OCI-LY3 (cell line): ENCODE measurements at regions not wholly inside any gene's neighbourhood (a gene's known extent, or its start where the extent isn't known, plus 50 kb on each side); places are given as distances from the start of the nearest gene placed in this dataset.
"Not testable (repeated sequence)": the region's sequence is repeated elsewhere in the genome, so short reads cannot be mapped to it uniquely, and the experiment has no call there.

Source experiments
- H2AFZ ChIP-seq: fragments of 200-600, 300-600 bp; shearing (Covaris generic); 2 replicates; pipeline ENCODE4 v1.6.0; 2014; ENCODE audit warnings: antibody characterized with exemption, low read depth, low read length
- H3K27ac ChIP-seq: fragments of 200-600, 300-600 bp; sonication (generic); 2 replicates; pipeline ENCODE4 v1.5.1; 2014; ENCODE audit warnings: mild to moderate bottlenecking, low read length, moderate library complexity, mixed read lengths
- H3K27me3 ChIP-seq: fragments of 200-600, 300-600 bp; sonication (generic); 2 replicates; pipeline ENCODE4 v1.6.1; 2014; ENCODE audit warnings: low read depth, low read length, mixed read lengths
- H3K36me3 ChIP-seq: fragments of 200-600, 300-600 bp; sonication (generic); replicated peaks from 2 replicates; pipeline ENCODE3; 2014; ENCODE audit warnings: low read depth, low read length, mixed read lengths
- H3K4me1 ChIP-seq: fragments of 300-600, 200-600 bp; sonication (generic); 2 replicates; pipeline ENCODE4 v1.6.1; 2014; ENCODE audit warnings: low read length, mixed read lengths
- H3K4me2 ChIP-seq: fragments of 200-600, 300-600 bp; sonication (generic); 2 replicates; pipeline ENCODE4 v1.6.1; 2014; ENCODE audit warnings: low read length, mixed read lengths
- H3K4me3 ChIP-seq: fragments of 300-600, 200-600 bp; sonication (generic); 2 replicates; pipeline ENCODE4 v1.5.1; 2014; ENCODE audit warnings: antibody characterized with exemption, mild to moderate bottlenecking, low read length, moderate library complexity
- H3K79me2 ChIP-seq: fragments of 300-600, 200-600 bp; shearing (Covaris generic); 2 replicates; pipeline ENCODE4 v1.6.1; 2014; ENCODE audit warnings: mild to moderate bottlenecking, low read length, mixed read lengths
- H3K9ac ChIP-seq: fragments of 300-600, 200-600 bp; shearing (Covaris generic); 2 replicates; pipeline ENCODE4 v1.6.0; 2014; ENCODE audit warnings: mild to moderate bottlenecking, low read length, moderate library complexity
- H3K9me3 ChIP-seq: fragments of 200-600, 300-600 bp; shearing (Covaris generic); 2 replicates; pipeline ENCODE4 v1.6.1; 2014; ENCODE audit warnings: low read length, mixed read lengths; ENCODE audit not compliant: insufficient read depth
- H4K20me1 ChIP-seq: fragments of 200-600, 300-600 bp; sonication (generic); 2 replicates; pipeline ENCODE4 v1.6.1; 2016; ENCODE audit warnings: low read length, mixed read lengths; ENCODE audit not compliant: insufficient read depth
- CTCF ChIP-seq: fragments of 200-600, 300-600 bp; sonication (generic); IDR thresholded peaks from 2 replicates; pipeline ENCODE4 v1.5.1; 2014; ENCODE audit warnings: antibody characterized with exemption, low read length, low read depth
- EZH2phosphoT487 ChIP-seq: fragments of 200-600 bp; shearing (Covaris generic); IDR thresholded peaks from 2 replicates; pipeline ENCODE4 v1.6.1; 2018; ENCODE audit warnings: antibody characterized with exemption, mixed run types, low read depth

- H3K4me3 ChIP-seq, H3K9me3 ChIP-seq, H4K20me1 ChIP-seq, H2AFZ ChIP-seq, H3K27ac ChIP-seq, H3K36me3 ChIP-seq, H3K79me2 ChIP-seq, H3K9ac ChIP-seq, H3K4me2 ChIP-seq: not testable (repeated sequence)
- Histone ChIP-seq H3K4me1 (peaks cover 21% of the 10 kb centered on the region), H3K27me3 (peaks cover 21% of the 10 kb centered on the region)
These were observed 80.7 kb downstream of the TRIM43 start for GRCh38 chr2:95672500-95672899.

- no peaks in the 10 kb centered on the region for H3K9me3 ChIP-seq
- H3K4me2 ChIP-seq, result no peak overlapping the region
- no peak for TF ChIP-seq EZH2phosphoT487
- no peak for TF ChIP-seq CTCF
- no peak overlapping the region for H3K27ac ChIP-seq
- no peak overlapping the region for H3K9ac ChIP-seq
- H2AFZ ChIP-seq, result no peak overlapping the region
- no peaks in the 10 kb centered on the region for H3K79me2 ChIP-seq
- no peak overlapping the region for H3K4me3 ChIP-seq
- no peaks in the 10 kb centered on the region for H4K20me1 ChIP-seq
- no peaks in the 10 kb centered on the region for H3K36me3 ChIP-seq
- peaks cover 13% of the 10 kb centered on the region for H3K4me1 ChIP-seq
- peaks cover 21% of the 10 kb centered on the region for H3K27me3 ChIP-seq
These were observed 82.4 kb downstream of the TRIM43 start for GRCh38 chr2:95674186-95674585.

- not testable (repeated sequence) for H3K4me1 ChIP-seq, H3K79me2 ChIP-seq, H3K9ac ChIP-seq, H4K20me1 ChIP-seq, H2AFZ ChIP-seq, H3K9me3 ChIP-seq, H3K36me3 ChIP-seq, H3K4me2 ChIP-seq, H3K4me3 ChIP-seq, H3K27ac ChIP-seq
- peaks cover 21% of the 10 kb centered on the region for H3K27me3 ChIP-seq
These were observed 84.8 kb downstream of the TRIM43 start for GRCh38 chr2:95676573-95676972.

- H3K4me3 ChIP-seq, result no peak overlapping the region
- no peaks in the 10 kb centered on the region for H3K79me2 ChIP-seq
- H3K27me3 ChIP-seq, result peaks cover 21% of the 10 kb centered on the region
- H2AFZ ChIP-seq, result no peak overlapping the region
- TF ChIP-seq CTCF (no peak), EZH2phosphoT487 (no peak)
- H3K9me3 ChIP-seq, result no peaks in the 10 kb centered on the region
- H3K4me1 ChIP-seq, result peaks cover 6% of the 10 kb centered on the region
- no peak overlapping the region for H3K4me2 ChIP-seq
- no peaks in the 10 kb centered on the region for H4K20me1 ChIP-seq
- no peak overlapping the region for H3K27ac ChIP-seq
- no peaks in the 10 kb centered on the region for H3K36me3 ChIP-seq
- no peak overlapping the region for H3K9ac ChIP-seq
These were observed 85.5 kb downstream of the TRIM43 start for GRCh38 chr2:95677346-95677745.

- not testable (repeated sequence) for H3K4me2 ChIP-seq, H3K4me3 ChIP-seq, H3K9me3 ChIP-seq, H3K4me1 ChIP-seq, H3K27ac ChIP-seq, H3K9ac ChIP-seq, H4K20me1 ChIP-seq, H2AFZ ChIP-seq, H3K79me2 ChIP-seq, H3K36me3 ChIP-seq
- peak; percentile 22 for TF ChIP-seq CTCF
- H3K27me3 ChIP-seq, result peaks cover 21% of the 10 kb centered on the region
These were observed 86.0 kb downstream of the TRIM43 start for GRCh38 chr2:95677833-95678232.

- not testable (repeated sequence) for H2AFZ ChIP-seq, H3K4me2 ChIP-seq, H3K27ac ChIP-seq, H3K27me3 ChIP-seq, H4K20me1 ChIP-seq, H3K9me3 ChIP-seq, H3K4me1 ChIP-seq, H3K36me3 ChIP-seq, H3K79me2 ChIP-seq, H3K4me3 ChIP-seq, H3K9ac ChIP-seq
These were observed 89.4 kb downstream of the TRIM43 start for GRCh38 chr2:95681158-95681557.

GRCh38 chr2:95681589-95682081 lies 89.8 kb downstream of the TRIM43 start:
- not testable (repeated sequence) for H3K27me3 ChIP-seq, H3K36me3 ChIP-seq, H3K9ac ChIP-seq, H2AFZ ChIP-seq, H3K9me3 ChIP-seq, H3K4me1 ChIP-seq, H4K20me1 ChIP-seq, H3K4me3 ChIP-seq, H3K27ac ChIP-seq, H3K79me2 ChIP-seq
- H3K4me2 ChIP-seq, result peak overlapping the region; percentile 93; the same call in 1 of the 2 replicates
